SK-N-SH (cell line): ENCODE measurements at regions not wholly inside any gene's neighbourhood (a gene's known extent, or its start where the extent isn't known, plus 50 kb on each side); places are given as distances from the start of the nearest gene placed in this dataset.

Source experiments
- CTCF ChIP-seq: fragments of 200-600 bp; sonication (generic); IDR thresholded peaks from 2 replicates; pipeline ENCODE4 v1.6.1; 2017; ENCODE audit warnings: antibody characterized with exemption, mild to moderate bottlenecking, moderate library complexity
- FOXM1 ChIP-seq: IDR thresholded peaks from 2 replicates; pipeline ENCODE4 v1.4.0; 2012; ENCODE audit warnings: low read depth, mild to moderate bottlenecking
- MAX ChIP-seq: IDR thresholded peaks from 2 replicates; pipeline ENCODE4 v1.4.0; 2012; ENCODE audit warnings: low read depth
- MXI1 ChIP-seq: IDR thresholded peaks from 2 replicates; pipeline ENCODE4 v1.6.1; 2012; ENCODE audit warnings: mild to moderate bottlenecking, low read depth, low read length, improper control_type of control experiment
- POLR2AphosphoS5 ChIP-seq: IDR thresholded peaks from 2 replicates; pipeline ENCODE4 v1.6.1; 2012; ENCODE audit warnings: low read depth, low read length
- USF1 ChIP-seq: IDR thresholded peaks from 2 replicates; pipeline ENCODE4 v1.4.0; 2012; ENCODE audit warnings: low read depth, borderline replicate concordance

- TF ChIP-seq MXI1 (no peak), FOXM1 (no peak), CTCF (peak; percentile 31; the same call in 1 of the 2 replicates), POLR2AphosphoS5 (no peak), USF1 (no peak), MAX (no peak)
Observed at GRCh38 chr16:54817432-54817831, 113.2 kb upstream of the IRX5 start.
